Liver (tissue), 8 donors: ENCODE measurements at regions not wholly inside any gene's neighbourhood (a gene's known extent, or its start where the extent isn't known, plus 50 kb on each side); places are given as distances from the start of the nearest gene placed in this dataset.

Experiments used
- DNase-seq: peaks from one replicate; pipeline ENCODE4 v3.0.0-alpha.2; 2017; ENCODE audit warnings: low spot score
- H3K27ac ChIP-seq, 2 donors: one replicate each; pipeline ENCODE4 v1.7.0; 2013; ENCODE audit warnings: inconsistent platforms in 2 of 2, low read length in 2 of 2, control low read depth in 1 of 2, low read depth in 1 of 2, mild to moderate bottlenecking in 1 of 2
- H3K27me3 ChIP-seq, 4 donors: one replicate each; pipeline versions ENCODE4 v1.6.1 to v1.7.0; 2013; ENCODE audit warnings: low read length in 3 of 4, inconsistent platforms in 1 of 4, mild to moderate bottlenecking in 1 of 4, moderate library complexity in 1 of 4; ENCODE audit not compliant: control insufficient read depth in 4 of 4, insufficient read depth in 4 of 4
- H3K36me3 ChIP-seq, 4 donors: one replicate each; pipeline versions ENCODE4 v1.6.1 to v1.7.0; 2013; ENCODE audit warnings: low read length in 3 of 4, mild to moderate bottlenecking in 3 of 4, low read depth in 1 of 4, moderate library complexity in 1 of 4; ENCODE audit not compliant: control insufficient read depth in 4 of 4, insufficient read depth in 3 of 4
- H3K4me1 ChIP-seq, 4 donors: one replicate each; pipeline versions ENCODE4 v1.6.1 to v1.7.0; 2013; ENCODE audit warnings: low read length in 3 of 4, mild to moderate bottlenecking in 3 of 4, moderate library complexity in 1 of 4; ENCODE audit not compliant: control insufficient read depth in 4 of 4, insufficient read depth in 4 of 4
- H3K4me3 ChIP-seq, 3 donors: one replicate each; pipeline versions ENCODE4 v1.6.1 to v1.7.0; 2013; ENCODE audit warnings: low read length in 3 of 3, control low read depth in 1 of 3, low read depth in 1 of 3, mild to moderate bottlenecking in 1 of 3
- H3K9ac ChIP-seq, 2 donors: one replicate each; pipeline ENCODE4 v1.7.0; 2013; ENCODE audit warnings: low read length in 2 of 2, mild to moderate bottlenecking in 2 of 2, moderate library complexity in 2 of 2, control low read depth in 1 of 2, low read depth in 1 of 2
- H3K9me3 ChIP-seq, 4 donors: one replicate each; pipeline versions ENCODE4 v1.6.1 to v1.7.0; 2013; ENCODE audit warnings: low read length in 3 of 4; ENCODE audit not compliant: control insufficient read depth in 4 of 4
- EGR1 ChIP-seq, 2 donors: IDR thresholded peaks; 2 replicates each; pipeline ENCODE4 v1.6.1; 2016 to 2018; ENCODE audit warnings: antibody characterized with exemption in 2 of 2, low read depth in 2 of 2
- FOXA1 ChIP-seq: IDR thresholded peaks from 2 replicates; pipeline ENCODE4 v1.6.1; 2016; ENCODE audit warnings: antibody characterized with exemption
- FOXA2 ChIP-seq: IDR thresholded peaks from 2 replicates; pipeline ENCODE4 v1.6.1; 2016; ENCODE audit warnings: antibody characterized with exemption
- GABPA ChIP-seq, 2 donors: IDR thresholded peaks in 1 of 2; conservative IDR thresholded peaks in 1 of 2; 2 replicates each; pipeline ENCODE4 v1.6.1; 2016; ENCODE audit warnings: antibody characterized with exemption in 2 of 2, mild to moderate bottlenecking in 1 of 2, moderate library complexity in 1 of 2
- HNF4A ChIP-seq, 2 donors: conservative IDR thresholded peaks; 2 replicates each; pipeline ENCODE4 v1.6.1; 2016; ENCODE audit warnings: antibody characterized with exemption in 2 of 2, mild to moderate bottlenecking in 2 of 2
- HNF4G ChIP-seq: IDR thresholded peaks from 2 replicates; pipeline ENCODE4 v1.6.1; 2016; ENCODE audit warnings: antibody characterized with exemption
- JUND ChIP-seq, 2 donors: IDR thresholded peaks; 2 replicates each; pipeline ENCODE4 v1.6.1; 2016; ENCODE audit warnings: antibody characterized with exemption in 2 of 2
- NR2F2 ChIP-seq: IDR thresholded peaks from 2 replicates; pipeline ENCODE4 v1.6.1; 2016; ENCODE audit warnings: antibody characterized with exemption
- RAD21 ChIP-seq, 2 donors: IDR thresholded peaks; 2 replicates each; pipeline ENCODE4 v1.6.1; 2016; ENCODE audit warnings: antibody characterized with exemption in 2 of 2, mild to moderate bottlenecking in 2 of 2
- RXRA ChIP-seq, 2 donors: IDR thresholded peaks; 2 replicates each; pipeline ENCODE4 v1.6.1; 2017 to 2018; ENCODE audit warnings: antibody characterized with exemption in 2 of 2, mild to moderate bottlenecking in 1 of 2
- SP1 ChIP-seq: IDR thresholded peaks from 2 replicates; pipeline ENCODE4 v1.6.1; 2018; ENCODE audit warnings: antibody characterized with exemption, mild to moderate bottlenecking
- TAF1 ChIP-seq: conservative IDR thresholded peaks from 2 replicates; pipeline ENCODE4 v1.6.1; 2016; ENCODE audit warnings: antibody characterized with exemption, mild to moderate bottlenecking
- YY1 ChIP-seq: IDR thresholded peaks from 2 replicates; pipeline ENCODE4 v1.6.1; 2016; ENCODE audit warnings: antibody characterized with exemption, mild to moderate bottlenecking
- WGBS: extraction: QIAGEN DNeasy Blood & Tissue Kit; methylation state at CpG from one replicate; pipeline ENCODE4 v1.1.7; 2013; 5-methylcytosine and 5-hydroxymethylcytosine counted together
- TF ChIP-seq, protein P1 (sequence below): IDR thresholded peaks from 2 replicates; pipeline ENCODE4 v1.6.1; 2016; ENCODE audit warnings: antibody characterized with exemption, mild to moderate bottlenecking
- TF ChIP-seq, protein P2 (sequence below): IDR thresholded peaks from 2 replicates; pipeline ENCODE4 v1.6.1; 2016; ENCODE audit warnings: antibody characterized with exemption
- TF ChIP-seq, protein P3 (sequence below): fragments of 150-350 bp; IDR thresholded peaks from 2 replicates; pipeline ENCODE4 v1.5.1; 2017; ENCODE audit warnings: improper control_type of control experiment, low read depth, low read length; ENCODE audit not compliant: missing input control
- TF ChIP-seq, protein P4 (sequence below): IDR thresholded peaks from 2 replicates; pipeline ENCODE4 v1.6.1; 2016; ENCODE audit warnings: antibody characterized with exemption
- TF ChIP-seq, protein P5 (sequence below): IDR thresholded peaks from 2 replicates; pipeline ENCODE4 v1.6.1; 2016; ENCODE audit warnings: antibody characterized with exemption
- donor health status: healthy.
- donor health status: healthy.
- donor health status: healthy.
- donor health status: healthy.
- donor health status: healthy.

DNA sequence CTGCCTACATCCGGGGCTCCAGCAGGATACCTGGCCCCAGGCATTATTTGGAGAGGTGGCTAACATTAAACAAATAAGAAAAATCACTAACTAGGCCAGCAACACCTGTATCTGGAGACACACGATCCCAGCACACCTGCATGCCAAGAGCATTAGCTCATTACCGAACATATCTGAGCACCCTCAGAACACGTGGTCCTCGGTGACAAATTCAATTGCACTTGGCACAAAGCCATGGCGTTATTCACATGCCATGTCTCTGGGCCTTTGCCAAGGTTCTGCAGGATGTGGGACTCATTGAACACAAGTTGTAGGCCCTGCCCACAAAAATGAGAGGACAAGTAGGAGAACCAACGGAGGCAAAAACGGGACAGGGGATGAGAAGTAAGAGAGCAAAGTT is 552.3 kb downstream of the TOX3 start (continued):
- TF ChIP-seq, protein P1, sequence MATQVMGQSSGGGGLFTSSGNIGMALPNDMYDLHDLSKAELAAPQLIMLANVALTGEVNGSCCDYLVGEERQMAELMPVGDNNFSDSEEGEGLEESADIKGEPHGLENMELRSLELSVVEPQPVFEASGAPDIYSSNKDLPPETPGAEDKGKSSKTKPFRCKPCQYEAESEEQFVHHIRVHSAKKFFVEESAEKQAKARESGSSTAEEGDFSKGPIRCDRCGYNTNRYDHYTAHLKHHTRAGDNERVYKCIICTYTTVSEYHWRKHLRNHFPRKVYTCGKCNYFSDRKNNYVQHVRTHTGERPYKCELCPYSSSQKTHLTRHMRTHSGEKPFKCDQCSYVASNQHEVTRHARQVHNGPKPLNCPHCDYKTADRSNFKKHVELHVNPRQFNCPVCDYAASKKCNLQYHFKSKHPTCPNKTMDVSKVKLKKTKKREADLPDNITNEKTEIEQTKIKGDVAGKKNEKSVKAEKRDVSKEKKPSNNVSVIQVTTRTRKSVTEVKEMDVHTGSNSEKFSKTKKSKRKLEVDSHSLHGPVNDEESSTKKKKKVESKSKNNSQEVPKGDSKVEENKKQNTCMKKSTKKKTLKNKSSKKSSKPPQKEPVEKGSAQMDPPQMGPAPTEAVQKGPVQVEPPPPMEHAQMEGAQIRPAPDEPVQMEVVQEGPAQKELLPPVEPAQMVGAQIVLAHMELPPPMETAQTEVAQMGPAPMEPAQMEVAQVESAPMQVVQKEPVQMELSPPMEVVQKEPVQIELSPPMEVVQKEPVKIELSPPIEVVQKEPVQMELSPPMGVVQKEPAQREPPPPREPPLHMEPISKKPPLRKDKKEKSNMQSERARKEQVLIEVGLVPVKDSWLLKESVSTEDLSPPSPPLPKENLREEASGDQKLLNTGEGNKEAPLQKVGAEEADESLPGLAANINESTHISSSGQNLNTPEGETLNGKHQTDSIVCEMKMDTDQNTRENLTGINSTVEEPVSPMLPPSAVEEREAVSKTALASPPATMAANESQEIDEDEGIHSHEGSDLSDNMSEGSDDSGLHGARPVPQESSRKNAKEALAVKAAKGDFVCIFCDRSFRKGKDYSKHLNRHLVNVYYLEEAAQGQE, result no peak
- TF ChIP-seq EGR1 (IDR thresholded peaks at IDR 0.05; ENCODE audit: low read depth in 2 of 2) (no peak), TAF1 (no peak), HNF4A (conservative IDR thresholded peaks at IDR 0.05) (no peak), FOXA1 (no peak)

DNA sequence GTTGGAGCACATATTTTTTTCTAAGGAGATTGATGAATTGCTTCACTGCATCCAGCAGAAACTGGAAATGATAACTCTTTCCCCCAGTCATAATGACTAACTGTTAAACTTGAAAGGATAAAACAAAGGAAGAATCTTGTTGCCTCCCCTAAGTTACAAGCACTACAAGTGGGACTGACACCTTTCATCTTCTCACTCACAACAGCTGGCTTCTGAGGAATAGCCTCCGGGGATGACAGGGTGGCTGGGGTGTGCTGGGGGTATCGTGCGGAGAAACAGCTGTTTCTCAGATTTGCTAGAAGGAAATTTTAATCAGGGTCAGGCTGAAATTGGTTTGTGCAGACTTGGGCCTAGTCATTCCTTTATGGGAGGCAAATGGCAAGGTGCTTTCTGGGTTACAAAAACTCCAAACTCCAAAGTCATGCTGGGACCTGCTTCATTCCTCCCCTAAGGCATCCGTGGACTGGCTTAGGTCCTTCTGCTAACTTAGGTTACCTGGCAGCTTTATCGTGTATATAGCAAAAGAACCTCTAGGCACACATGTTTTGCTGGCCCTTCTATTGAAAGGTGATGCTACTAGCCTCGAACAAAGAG is 557.2 kb downstream of the TOX3 start:
- Histone ChIP-seq H3K27ac (no peak overlapping the region), H3K27me3 (peaks cover 0 to 2% (median 0%) of the 10 kb centered on the region in 4 donors), H3K36me3 (no peaks in the 10 kb centered on the region), H3K9ac (no peak overlapping the region), H3K4me1 (no peaks in the 10 kb centered on the region), H3K4me3 (no peak overlapping the region), H3K9me3 (no peaks in the 10 kb centered on the region)
- 76% methylated on average over 6 of the region's 6 CpGs for WGBS
- TF ChIP-seq, protein P2, sequence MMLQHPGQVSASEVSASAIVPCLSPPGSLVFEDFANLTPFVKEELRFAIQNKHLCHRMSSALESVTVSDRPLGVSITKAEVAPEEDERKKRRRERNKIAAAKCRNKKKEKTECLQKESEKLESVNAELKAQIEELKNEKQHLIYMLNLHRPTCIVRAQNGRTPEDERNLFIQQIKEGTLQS, result no peak
- TF ChIP-seq SP1 (no peak), YY1 (no peak), TAF1 (no peak), HNF4G (no peak), FOXA2 (no peak), FOXA1 (no peak), EGR1 (IDR thresholded peaks at IDR 0.05; ENCODE audit: low read depth in 2 of 2) (no peak), JUND (IDR thresholded peaks at IDR 0.05) (no peak), NR2F2 (no peak), RAD21 (IDR thresholded peaks at IDR 0.05) (no peak), RXRA (IDR thresholded peaks at IDR 0.05) (no peak), GABPA (IDR thresholded peaks at IDR 0.05 in 1 of 2, conservative IDR thresholded peaks at IDR 0.05 in 1 of 2) (no peak), HNF4A (conservative IDR thresholded peaks at IDR 0.05) (no peak)
- TF ChIP-seq, protein P3, sequence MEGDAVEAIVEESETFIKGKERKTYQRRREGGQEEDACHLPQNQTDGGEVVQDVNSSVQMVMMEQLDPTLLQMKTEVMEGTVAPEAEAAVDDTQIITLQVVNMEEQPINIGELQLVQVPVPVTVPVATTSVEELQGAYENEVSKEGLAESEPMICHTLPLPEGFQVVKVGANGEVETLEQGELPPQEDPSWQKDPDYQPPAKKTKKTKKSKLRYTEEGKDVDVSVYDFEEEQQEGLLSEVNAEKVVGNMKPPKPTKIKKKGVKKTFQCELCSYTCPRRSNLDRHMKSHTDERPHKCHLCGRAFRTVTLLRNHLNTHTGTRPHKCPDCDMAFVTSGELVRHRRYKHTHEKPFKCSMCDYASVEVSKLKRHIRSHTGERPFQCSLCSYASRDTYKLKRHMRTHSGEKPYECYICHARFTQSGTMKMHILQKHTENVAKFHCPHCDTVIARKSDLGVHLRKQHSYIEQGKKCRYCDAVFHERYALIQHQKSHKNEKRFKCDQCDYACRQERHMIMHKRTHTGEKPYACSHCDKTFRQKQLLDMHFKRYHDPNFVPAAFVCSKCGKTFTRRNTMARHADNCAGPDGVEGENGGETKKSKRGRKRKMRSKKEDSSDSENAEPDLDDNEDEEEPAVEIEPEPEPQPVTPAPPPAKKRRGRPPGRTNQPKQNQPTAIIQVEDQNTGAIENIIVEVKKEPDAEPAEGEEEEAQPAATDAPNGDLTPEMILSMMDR, result no peak
- TF ChIP-seq, protein P4, sequence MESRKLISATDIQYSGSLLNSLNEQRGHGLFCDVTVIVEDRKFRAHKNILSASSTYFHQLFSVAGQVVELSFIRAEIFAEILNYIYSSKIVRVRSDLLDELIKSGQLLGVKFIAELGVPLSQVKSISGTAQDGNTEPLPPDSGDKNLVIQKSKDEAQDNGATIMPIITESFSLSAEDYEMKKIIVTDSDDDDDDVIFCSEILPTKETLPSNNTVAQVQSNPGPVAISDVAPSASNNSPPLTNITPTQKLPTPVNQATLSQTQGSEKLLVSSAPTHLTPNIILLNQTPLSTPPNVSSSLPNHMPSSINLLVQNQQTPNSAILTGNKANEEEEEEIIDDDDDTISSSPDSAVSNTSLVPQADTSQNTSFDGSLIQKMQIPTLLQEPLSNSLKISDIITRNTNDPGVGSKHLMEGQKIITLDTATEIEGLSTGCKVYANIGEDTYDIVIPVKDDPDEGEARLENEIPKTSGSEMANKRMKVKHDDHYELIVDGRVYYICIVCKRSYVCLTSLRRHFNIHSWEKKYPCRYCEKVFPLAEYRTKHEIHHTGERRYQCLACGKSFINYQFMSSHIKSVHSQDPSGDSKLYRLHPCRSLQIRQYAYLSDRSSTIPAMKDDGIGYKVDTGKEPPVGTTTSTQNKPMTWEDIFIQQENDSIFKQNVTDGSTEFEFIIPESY, result no peak
- TF ChIP-seq, protein P5, sequence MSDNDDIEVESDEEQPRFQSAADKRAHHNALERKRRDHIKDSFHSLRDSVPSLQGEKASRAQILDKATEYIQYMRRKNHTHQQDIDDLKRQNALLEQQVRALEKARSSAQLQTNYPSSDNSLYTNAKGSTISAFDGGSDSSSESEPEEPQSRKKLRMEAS, result no peak
- TF ChIP-seq, protein P1, result no peak
- DNase-seq, result no peak
